HCT116 (cell line): ENCODE measurements at regions not wholly inside any gene's neighbourhood (a gene's known extent, or its start where the extent isn't known, plus 50 kb on each side); places are given as distances from the start of the nearest gene placed in this dataset.

Source experiments
- ATAC-seq: fragments of 200-7000 bp; cut with Tn5 transposase; 2 replicates; pipeline ENCODE4 v1.9.1; 2020; ENCODE audit warnings: mild to moderate bottlenecking, moderate library complexity
- BruUV-seq: library from RNA; stranded (reverse); fragments of 400-500 nt; replicated peaks from 2 replicates; lab custom pipeline; 2021; lab: Mats Ljungman, UMichigan
- CTCF ChIA-PET: fragments of 300-600 bp; sonication (Branson Sonifier 250); formaldehyde crosslinking; loops from one replicate; lab custom pipeline; 2021; ENCODE audit warnings: antibody characterized with exemption; lab: Charles Lee
- POLR2A ChIA-PET: fragments of 300-600, 350-600 bp; sonication (Branson Sonifier 250); formaldehyde crosslinking; loops from one replicate; lab custom pipeline; 2021; ENCODE audit warnings: antibody characterized with exemption; lab: Charles Lee
- RAD21 ChIA-PET, 2 experiments: fragments of 300-600 bp; sonication (Branson Sonifier 250); formaldehyde crosslinking; loops; one replicate each; lab custom pipeline; 2023; ENCODE audit warnings: low total read pairs in 2 of 2; ENCODE audit not compliant: uncharacterized antibody in 2 of 2, unreplicated experiment in 2 of 2, low non-redundant PET in 1 of 2; lab: Charles Lee
- DNase-seq: peaks from one replicate; pipeline ENCODE4 v3.0.0-alpha.2; 2010; ENCODE audit warnings: low read depth, low spot score
- H2AFZ ChIP-seq: fragments of 200-600 bp; shearing (Covaris generic), sonication (generic); 2 replicates; pipeline ENCODE4 v1.6.1; 2017; ENCODE audit warnings: low read depth, mixed run types, mixed read lengths, antibody characterized with exemption, low read length; ENCODE audit not compliant: poor library complexity, severe bottlenecking
- H3K27ac ChIP-seq: 2 replicates; pipeline ENCODE4 v1.5.1; 2012; ENCODE audit warnings: low read depth, low read length
- H3K27me3 ChIP-seq: fragments of 200-600 bp; sonication (generic); 2 replicates; pipeline ENCODE4 v1.6.1; 2016; ENCODE audit warnings: mixed run types, low read length, mixed read lengths; ENCODE audit not compliant: insufficient read depth
- H3K36me3 ChIP-seq, 2 experiments: fragments of 200-500 bp in 1 of 2; fragments of 200-600 bp in 1 of 2; sonication (Bioruptor generic) in 1 of 2; sonication (generic) in 1 of 2; 2 replicates each; pipeline versions ENCODE4 v1.5.1 to v1.6.1; 2014 to 2016; ENCODE audit warnings: low read length in 2 of 2, inconsistent platforms in 1 of 2, mixed read lengths in 1 of 2, mixed run types in 1 of 2; ENCODE audit not compliant: insufficient read depth in 2 of 2, control insufficient read depth in 1 of 2
- H3K4me1 ChIP-seq, 2 experiments: fragments of 200-600 bp in 1 of 2; sonication (generic) in 1 of 2; 2 replicates each; pipeline versions ENCODE4 v1.5.1 to v1.6.1; 2012 to 2017; ENCODE audit warnings: low read length in 2 of 2, inconsistent platforms in 1 of 2, mild to moderate bottlenecking in 1 of 2, mixed read lengths in 1 of 2, mixed run types in 1 of 2, moderate library complexity in 1 of 2; ENCODE audit not compliant: insufficient read depth in 2 of 2, control insufficient read depth in 1 of 2
- H3K4me2 ChIP-seq: fragments of 200-600 bp; sonication (generic); 2 replicates; pipeline ENCODE4 v1.6.1; 2017; ENCODE audit warnings: mixed run types, low read length, mixed read lengths
- H3K4me3 ChIP-seq, 2 experiments: fragments of 200-600 bp in 1 of 2; sonication (generic) in 1 of 2; replicated peaks in 1 of 2; 2 replicates each; pipeline ENCODE4 v1.5.1; 2011 to 2016; ENCODE audit warnings: low read length in 2 of 2, control low read depth in 1 of 2, low read depth in 1 of 2, mild to moderate bottlenecking in 1 of 2, mixed read lengths in 1 of 2, mixed run types in 1 of 2
- H3K79me2 ChIP-seq: fragments of 200-600 bp; sonication (generic); 2 replicates; pipeline ENCODE4 v1.6.1; 2017; ENCODE audit warnings: mild to moderate bottlenecking, mixed run types, low read length, moderate library complexity, mixed read lengths; ENCODE audit not compliant: insufficient read depth
- H3K9ac ChIP-seq: fragments of 200-600 bp; sonication (generic); 2 replicates; pipeline ENCODE4 v1.6.1; 2016; ENCODE audit warnings: low read length, mixed read lengths
- H3K9me2 ChIP-seq: fragments of 200-600 bp; sonication (generic), shearing (Covaris generic); 2 replicates; pipeline ENCODE4 v1.6.1; 2017; ENCODE audit warnings: mixed run types, mild to moderate bottlenecking, moderate library complexity; ENCODE audit not compliant: insufficient read depth
- H3K9me3 ChIP-seq, 2 experiments: fragments of 200-500 bp in 1 of 2; fragments of 200-600 bp in 1 of 2; sonication (Bioruptor generic) in 1 of 2; sonication (generic) in 1 of 2; 2 replicates each; pipeline ENCODE4 v1.6.1; 2014 to 2017; ENCODE audit warnings: low read length in 2 of 2, mixed read lengths in 2 of 2, inconsistent platforms in 1 of 2, low read depth in 1 of 2, mild to moderate bottlenecking in 1 of 2, mixed run types in 1 of 2, moderate library complexity in 1 of 2; ENCODE audit not compliant: control insufficient read depth in 1 of 2, insufficient read depth in 1 of 2
- H4K20me1 ChIP-seq: fragments of 200-600 bp; sonication (generic), shearing (Covaris generic); 2 replicates; pipeline ENCODE4 v1.6.1; 2017; ENCODE audit warnings: mixed run types, mild to moderate bottlenecking, moderate library complexity; ENCODE audit not compliant: insufficient read depth
- CEBPB ChIP-seq: IDR thresholded peaks from 2 replicates; pipeline ENCODE4 v1.6.1; 2012; ENCODE audit warnings: low read depth
- EGR1 ChIP-seq: IDR thresholded peaks from 2 replicates; pipeline ENCODE4 v1.6.1; 2012; ENCODE audit warnings: low read depth
- ELF1 ChIP-seq: IDR thresholded peaks from 2 replicates; pipeline ENCODE4 v1.6.1; 2012; ENCODE audit warnings: low read depth, borderline replicate concordance
- EZH2 ChIP-seq: fragments of 200-600 bp; sonication (generic); IDR thresholded peaks from 2 replicates; pipeline ENCODE4 v1.6.1; 2017; ENCODE audit warnings: antibody characterized with exemption, mixed run types
- EZH2phosphoT487 ChIP-seq: fragments of 200-600 bp; IDR thresholded peaks from 2 replicates; pipeline ENCODE4 v1.6.1; 2018; ENCODE audit warnings: antibody characterized with exemption, borderline replicate concordance
- FOSL1 ChIP-seq: IDR thresholded peaks from 2 replicates; pipeline ENCODE4 v1.6.1; 2012; ENCODE audit warnings: low read depth
- JUND ChIP-seq: IDR thresholded peaks from 2 replicates; pipeline ENCODE4 v1.6.1; 2012
- MAX ChIP-seq: IDR thresholded peaks from 2 replicates; pipeline ENCODE4 v1.6.1; 2012
- POLR2A ChIP-seq: IDR thresholded peaks from 2 replicates; pipeline ENCODE4 v1.7.0; 2011; ENCODE audit warnings: borderline replicate concordance; ENCODE audit not compliant: insufficient read depth, insufficient read length; ENCODE audit errors: extremely low read depth
- POLR2AphosphoS5 ChIP-seq: IDR thresholded peaks from 2 replicates; pipeline ENCODE4 v1.6.1; 2011; ENCODE audit warnings: mild to moderate bottlenecking, low read depth, low read length, moderate library complexity
- REST ChIP-seq: IDR thresholded peaks from 2 replicates; pipeline ENCODE4 v1.6.1; 2012; ENCODE audit warnings: low read depth
- SIN3A ChIP-seq: IDR thresholded peaks from 2 replicates; pipeline ENCODE4 v1.6.1; 2012; ENCODE audit warnings: low read depth
- SP1 ChIP-seq: IDR thresholded peaks from 2 replicates; pipeline ENCODE4 v1.6.1; 2012; ENCODE audit warnings: low read depth
- SRF ChIP-seq: IDR thresholded peaks from 2 replicates; pipeline ENCODE4 v1.6.1; 2012; ENCODE audit warnings: low read depth
- TCF7L2 ChIP-seq: IDR thresholded peaks from 2 replicates; pipeline ENCODE4 v1.7.0; 2011; ENCODE audit warnings: borderline replicate concordance, inconsistent platforms; ENCODE audit not compliant: insufficient read depth, insufficient read length; ENCODE audit errors: extremely low read depth
- YY1 ChIP-seq: IDR thresholded peaks from 2 replicates; pipeline ENCODE4 v1.6.1; 2011; ENCODE audit warnings: low read length, low read depth, moderate library complexity, mild to moderate bottlenecking; ENCODE audit not compliant: insufficient replicate concordance; ENCODE audit errors: extremely low read depth
- ZFX ChIP-seq: fragments of 450-650 bp; IDR thresholded peaks from 2 replicates; pipeline ENCODE4 v1.6.1; 2017
- ZNF274 ChIP-seq: fragments of 200-500 bp; sonication (Bioruptor generic); IDR thresholded peaks from 2 replicates; pipeline ENCODE4 v1.6.1; 2014; ENCODE audit warnings: mild to moderate bottlenecking, low read depth, low read length, inconsistent platforms
- intact Hi-C: fragments of 100-400 bp; cut with micrococcal nuclease; formaldehyde crosslinking; loops from 2 replicates; pipeline ENCODE4 v1.10.0; 2022
- TF ChIP-seq, protein P1 (sequence below): IDR thresholded peaks from 2 replicates; pipeline ENCODE4 v1.6.1; 2011; ENCODE audit warnings: mild to moderate bottlenecking, low read length, moderate library complexity; ENCODE audit not compliant: insufficient replicate concordance; ENCODE audit errors: extremely low read depth

- TF ChIP-seq POLR2AphosphoS5 (no peak), SIN3A (no peak), JUND (no peak), MAX (no peak), TCF7L2 (no peak), CEBPB (no peak)
Measured at GRCh38 chr9:88614359-88614758, 79.4 kb downstream of the NXNL2 start (continued).

DNA sequence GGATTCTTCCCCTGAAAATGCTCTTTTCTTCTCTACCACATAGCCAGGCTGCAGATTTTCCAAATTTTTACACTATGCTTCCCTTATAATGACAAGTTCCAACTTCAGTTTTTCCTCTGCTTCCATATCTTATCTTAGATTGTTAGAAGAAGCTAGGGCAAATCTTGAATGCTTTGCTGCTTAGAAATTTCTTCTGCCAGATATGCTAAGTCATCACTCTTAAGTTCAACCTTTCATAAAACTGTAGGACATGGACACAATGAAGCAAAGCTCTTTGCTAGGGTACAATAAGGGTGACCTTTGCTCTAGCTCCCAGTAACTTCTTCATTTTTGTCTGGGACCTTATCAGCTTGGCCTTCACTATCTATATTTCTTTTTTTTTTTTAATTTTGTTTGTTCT lies 88.7 kb downstream of the NXNL2 start:
- Histone ChIP-seq H3K79me2 (no peaks in the 10 kb centered on the region), H3K9ac (no peak overlapping the region), H3K4me3 (no peak overlapping the region), H3K9me3 (no peaks in the 10 kb centered on the region), H3K4me2 (no peak overlapping the region), H3K27ac (no peak overlapping the region), H2AFZ (no peak overlapping the region), H3K27me3 (no peaks in the 10 kb centered on the region), H3K9me2 (no peaks in the 10 kb centered on the region), H4K20me1 (no peaks in the 10 kb centered on the region), H3K36me3 (no peaks in the 10 kb centered on the region), H3K4me1 (no peaks in the 10 kb centered on the region)
- TF ChIP-seq FOSL1: no peak
- no peak for TF ChIP-seq SRF
- TF ChIP-seq EZH2: no peak
- TF ChIP-seq JUND: no peak
- TF ChIP-seq ELF1: no peak
- no peak for TF ChIP-seq MAX
- no peak for TF ChIP-seq REST
- TF ChIP-seq ZFX: no peak
- no peak for TF ChIP-seq EGR1
- TF ChIP-seq, protein P1, sequence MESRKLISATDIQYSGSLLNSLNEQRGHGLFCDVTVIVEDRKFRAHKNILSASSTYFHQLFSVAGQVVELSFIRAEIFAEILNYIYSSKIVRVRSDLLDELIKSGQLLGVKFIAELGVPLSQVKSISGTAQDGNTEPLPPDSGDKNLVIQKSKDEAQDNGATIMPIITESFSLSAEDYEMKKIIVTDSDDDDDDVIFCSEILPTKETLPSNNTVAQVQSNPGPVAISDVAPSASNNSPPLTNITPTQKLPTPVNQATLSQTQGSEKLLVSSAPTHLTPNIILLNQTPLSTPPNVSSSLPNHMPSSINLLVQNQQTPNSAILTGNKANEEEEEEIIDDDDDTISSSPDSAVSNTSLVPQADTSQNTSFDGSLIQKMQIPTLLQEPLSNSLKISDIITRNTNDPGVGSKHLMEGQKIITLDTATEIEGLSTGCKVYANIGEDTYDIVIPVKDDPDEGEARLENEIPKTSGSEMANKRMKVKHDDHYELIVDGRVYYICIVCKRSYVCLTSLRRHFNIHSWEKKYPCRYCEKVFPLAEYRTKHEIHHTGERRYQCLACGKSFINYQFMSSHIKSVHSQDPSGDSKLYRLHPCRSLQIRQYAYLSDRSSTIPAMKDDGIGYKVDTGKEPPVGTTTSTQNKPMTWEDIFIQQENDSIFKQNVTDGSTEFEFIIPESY: no peak
- no peak for TF ChIP-seq EZH2phosphoT487
- TF ChIP-seq YY1: no peak
- no peak for TF ChIP-seq POLR2A
- no peak for TF ChIP-seq ZNF274
- TF ChIP-seq SP1: no peak
- POLR2A ChIA-PET: no interaction called here
- RAD21 ChIA-PET: no interaction called here
- no TSS peak for BruUV-seq
- CTCF ChIA-PET: interaction anchor here (0.5 kb wide), 1 partner anchor 13 kb away, joined by 3 read pairs; no protein-coding TSS in a partner anchor
- ATAC-seq (no peak), DNase-seq (no peak)
- intact Hi-C loops: no loop called here
